ENCODE measurements at regions not wholly inside any gene's neighbourhood (a gene's known extent, or its start where the extent isn't known, plus 50 kb on each side); places are given as distances from the start of the nearest gene placed in this dataset.

GRCh38 chr21:15444118-15444960, 285.4 kb upstream of the USP25 start (continued):
- no peak for TF ChIP-seq ZNF142 (CRISPR knock-in tag; IDR thresholded peaks at IDR 0.05)
- no peak for TF ChIP-seq CENPT (CRISPR knock-in tag; IDR thresholded peaks at IDR 0.05; ENCODE audit: low read depth)
- no peak for TF ChIP-seq ZNF775 (CRISPR knock-in tag; IDR thresholded peaks at IDR 0.05; ENCODE audit: borderline replicate concordance)
- TF ChIP-seq GATAD2A (CRISPR knock-in tag; IDR thresholded peaks at IDR 0.05): peak; percentile 87
- no peak for TF ChIP-seq AKAP8 (CRISPR knock-in tag; IDR thresholded peaks at IDR 0.05)
- peak; percentile 71 for TF ChIP-seq FOSL2 (CRISPR knock-in tag; IDR thresholded peaks at IDR 0.05)
- TF ChIP-seq NR2F2 (IDR thresholded peaks at IDR 0.05; ENCODE audit: borderline replicate concordance, low read depth): peak; percentile 92
- TF ChIP-seq, protein P1, sequence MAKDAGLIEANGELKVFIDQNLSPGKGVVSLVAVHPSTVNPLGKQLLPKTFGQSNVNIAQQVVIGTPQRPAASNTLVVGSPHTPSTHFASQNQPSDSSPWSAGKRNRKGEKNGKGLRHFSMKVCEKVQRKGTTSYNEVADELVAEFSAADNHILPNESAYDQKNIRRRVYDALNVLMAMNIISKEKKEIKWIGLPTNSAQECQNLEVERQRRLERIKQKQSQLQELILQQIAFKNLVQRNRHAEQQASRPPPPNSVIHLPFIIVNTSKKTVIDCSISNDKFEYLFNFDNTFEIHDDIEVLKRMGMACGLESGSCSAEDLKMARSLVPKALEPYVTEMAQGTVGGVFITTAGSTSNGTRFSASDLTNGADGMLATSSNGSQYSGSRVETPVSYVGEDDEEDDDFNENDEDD (CRISPR knock-in tag; IDR thresholded peaks at IDR 0.05; ENCODE audit: borderline replicate concordance): no peak
- TF ChIP-seq SMYD3 (CRISPR knock-in tag; IDR thresholded peaks at IDR 0.05): no peak
- TF ChIP-seq MEIS2 (CRISPR knock-in tag; IDR thresholded peaks at IDR 0.05): peak; percentile 95
- no peak for TF ChIP-seq ZNF569 (CRISPR knock-in tag; IDR thresholded peaks at IDR 0.05; ENCODE audit: borderline replicate concordance)
- no peak for TF ChIP-seq NCOA5 (CRISPR knock-in tag; IDR thresholded peaks at IDR 0.05)
- TF ChIP-seq MLLT10 (CRISPR knock-in tag; IDR thresholded peaks at IDR 0.05): no peak
- no peak for TF ChIP-seq TBX3 (IDR thresholded peaks at IDR 0.05; ENCODE audit: borderline replicate concordance)
- TF ChIP-seq RNF2 (conservative IDR thresholded peaks at IDR 0.05; ENCODE audit: low read depth): no peak
- TF ChIP-seq ARNT2 (CRISPR knock-in tag; IDR thresholded peaks at IDR 0.05; ENCODE audit: low read depth): 0 out of 2 replicates have a peak, but pooled peaks have one; percentile 25
- TF ChIP-seq PCBP2 (optimal IDR thresholded peaks at IDR 0.05; ENCODE audit: low read depth, low read length, poor library complexity, severe bottlenecking): no peak
- TF ChIP-seq DZIP1 (CRISPR knock-in tag; IDR thresholded peaks at IDR 0.05): no peak
